Endothelial cell of umbilical vein (primary cell): ENCODE measurements at regions not wholly inside any gene's neighbourhood (a gene's known extent, or its start where the extent isn't known, plus 50 kb on each side); places are given as distances from the start of the nearest gene placed in this dataset.

Experiments
- CTCF ChIP-seq, 2 donors: IDR thresholded peaks; 1 replicate in 1 of 2; 2 replicates in 1 of 2; pipeline ENCODE4 v1.5.1; 2011; ENCODE audit warnings: low read length in 2 of 2, mild to moderate bottlenecking in 2 of 2, moderate library complexity in 2 of 2, control low read depth in 1 of 2, inconsistent platforms in 1 of 2, low read depth in 1 of 2; ENCODE audit not compliant: insufficient read depth in 1 of 2; ENCODE audit errors: extremely low read depth in 1 of 2
- EZH2 ChIP-seq: IDR thresholded peaks from 2 replicates; pipeline ENCODE4 v1.6.1; 2012; ENCODE audit warnings: borderline replicate concordance, low read depth, mild to moderate bottlenecking, moderate library complexity, low read length, inconsistent platforms; ENCODE audit not compliant: severe bottlenecking
- FOS ChIP-seq: IDR thresholded peaks from 2 replicates; pipeline ENCODE4 v1.6.1; 2011; ENCODE audit warnings: mild to moderate bottlenecking, low read length, moderate library complexity, borderline replicate concordance; ENCODE audit not compliant: insufficient read depth
- GATA2 ChIP-seq: IDR thresholded peaks from 2 replicates; pipeline ENCODE4 v1.7.0; 2011; ENCODE audit warnings: low read depth, mild to moderate bottlenecking, moderate library complexity, mixed read lengths, low read length; ENCODE audit not compliant: insufficient read length, insufficient read depth
- JUN ChIP-seq: IDR thresholded peaks from 2 replicates; pipeline ENCODE4 v1.6.1; 2011; ENCODE audit warnings: borderline replicate concordance, low read depth; ENCODE audit not compliant: insufficient read length, insufficient read depth
- MAX ChIP-seq: IDR thresholded peaks from 2 replicates; pipeline ENCODE4 v1.6.1; 2011; ENCODE audit not compliant: insufficient read depth, insufficient read length
- MYC ChIP-seq: IDR thresholded peaks from one replicate; pipeline ENCODE4 v1.6.1; 2011; ENCODE audit warnings: mild to moderate bottlenecking, low read depth, low read length
- POLR2A ChIP-seq: IDR thresholded peaks from 2 replicates; pipeline ENCODE4 v1.6.1; 2012; ENCODE audit warnings: low read depth, mild to moderate bottlenecking, control low read depth, low read length
- POLR2AphosphoS5 ChIP-seq: IDR thresholded peaks from 2 replicates; pipeline ENCODE4 v1.6.1; 2012; ENCODE audit warnings: low read depth, mild to moderate bottlenecking, control low read depth, low read length, moderate library complexity; ENCODE audit not compliant: insufficient read depth

GRCh38 chr6:156660389-156660788, 116.8 kb upstream of the ARID1B start:
- TF ChIP-seq CTCF (IDR thresholded peaks at IDR 0.05; ENCODE audit: extremely low read depth in 1 of 2, insufficient read depth in 1 of 2, low read depth in 1 of 2, low read length in 2 of 2): no peak
- no peak for TF ChIP-seq POLR2AphosphoS5
- TF ChIP-seq FOS: no peak
- TF ChIP-seq POLR2A: no peak
- no peak for TF ChIP-seq EZH2
- no peak for TF ChIP-seq MAX
- no peak for TF ChIP-seq GATA2
- TF ChIP-seq MYC: no peak
- TF ChIP-seq JUN: no peak
